ENCODE measurements at regions not wholly inside any gene's neighbourhood (a gene's known extent, or its start where the extent isn't known, plus 50 kb on each side); places are given as distances from the start of the nearest gene placed in this dataset.

DNA sequence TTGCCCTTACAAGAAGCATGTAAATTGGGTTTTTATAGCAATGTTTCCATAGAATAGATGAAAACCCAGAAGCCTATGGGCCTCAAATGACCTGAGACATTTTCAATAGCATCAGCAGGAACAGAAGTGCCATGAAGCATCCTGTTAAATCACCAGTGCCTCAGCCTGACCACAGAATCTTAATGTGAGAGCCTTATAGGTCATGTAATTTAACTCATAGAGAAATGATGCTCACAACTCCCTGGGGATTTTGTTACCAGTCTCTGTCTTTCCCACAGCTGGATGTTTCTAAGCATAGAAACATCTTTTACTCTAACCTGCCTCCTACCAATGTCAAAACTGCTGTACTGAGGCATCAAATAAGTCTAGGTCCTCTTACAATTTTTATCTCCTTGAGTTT is 295.8 kb upstream of the ACVR2A start:
- H3K27me3 ChIP-seq (ENCODE audit: insufficient read depth, low read length): no peaks in the 10 kb centered on the region
- H3K9me3 ChIP-seq (ENCODE audit: low read depth, low read length): no peaks in the 10 kb centered on the region
- no peak overlapping the region for H3K4me3 ChIP-seq (ENCODE audit: low read length)
- H3K4me1 ChIP-seq (ENCODE audit: insufficient read depth, low read length): no peaks in the 10 kb centered on the region

DNA sequence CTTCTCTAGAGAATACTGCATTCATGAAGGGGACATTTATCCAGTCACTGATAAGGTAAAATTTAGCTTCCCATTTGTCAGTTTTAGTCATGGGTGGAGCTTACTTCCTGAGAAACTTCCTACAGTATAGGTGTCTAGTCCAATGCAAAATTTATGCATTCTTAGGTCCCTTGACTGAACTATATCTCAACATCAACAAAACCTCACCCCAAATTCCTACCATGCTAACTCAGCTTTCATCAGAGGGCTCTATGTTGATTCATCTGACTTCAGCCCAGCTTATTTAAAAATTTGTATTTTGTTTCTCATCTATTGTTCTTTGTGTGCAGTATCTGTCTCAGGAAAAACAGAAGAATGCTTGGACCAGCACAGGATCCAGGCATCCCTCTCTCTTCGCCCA is 296.4 kb upstream of the ACVR2A start:
- Histone ChIP-seq H3K27me3 (ENCODE audit: insufficient read depth, low read length) (no peaks in the 10 kb centered on the region), H3K4me1 (ENCODE audit: insufficient read depth, low read length) (no peaks in the 10 kb centered on the region), H3K4me3 (ENCODE audit: low read length) (no peak overlapping the region), H3K9me3 (ENCODE audit: low read depth, low read length) (no peaks in the 10 kb centered on the region)

DNA sequence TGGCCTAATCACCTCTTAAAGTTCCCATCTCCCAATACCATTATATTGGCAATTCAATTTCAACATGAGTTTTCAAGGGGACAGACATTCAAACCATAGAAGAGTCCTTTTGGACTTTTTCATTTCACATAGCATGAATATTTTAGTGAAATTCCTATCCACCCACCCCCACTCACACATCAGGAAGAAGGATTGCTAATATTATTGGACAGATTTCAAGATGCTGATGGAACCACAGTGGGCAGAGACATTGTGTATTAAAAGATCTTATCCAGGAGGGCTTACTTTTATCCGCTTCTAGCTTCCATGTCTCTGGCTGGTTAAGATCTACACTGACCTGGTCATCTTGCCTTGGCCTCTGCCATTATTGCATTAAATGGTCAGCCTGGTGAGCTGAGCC is 297.4 kb upstream of the ACVR2A start:
- H3K4me1 ChIP-seq (ENCODE audit: insufficient read depth, low read length): no peaks in the 10 kb centered on the region
- no peak overlapping the region for H3K4me3 ChIP-seq (ENCODE audit: low read length)
- no peaks in the 10 kb centered on the region for H3K27me3 ChIP-seq (ENCODE audit: insufficient read depth, low read length)
- H3K9me3 ChIP-seq (ENCODE audit: low read depth, low read length): no peaks in the 10 kb centered on the region

DNA sequence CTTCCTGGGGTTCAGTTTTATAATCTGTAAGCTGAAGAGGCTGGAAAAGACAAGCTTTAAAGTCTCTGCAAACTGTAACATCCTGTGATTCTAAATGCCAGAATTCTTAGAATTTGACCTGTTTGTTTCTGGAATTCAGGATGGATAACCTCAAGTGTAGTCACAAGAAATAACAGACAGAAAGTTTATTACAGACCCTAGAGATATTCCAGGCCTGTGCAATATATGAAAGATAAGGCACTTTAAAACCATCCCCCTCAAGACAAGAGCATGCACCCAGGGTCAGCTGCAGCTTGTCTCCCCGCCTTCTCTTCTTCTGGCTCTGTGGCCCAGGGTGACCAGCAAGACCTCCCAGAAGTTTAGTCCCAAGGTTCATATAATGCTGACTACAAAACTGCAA is 298.7 kb upstream of the ACVR2A start:
- no peak overlapping the region for H3K4me3 ChIP-seq (ENCODE audit: low read length)
- H3K27me3 ChIP-seq (ENCODE audit: insufficient read depth, low read length): no peaks in the 10 kb centered on the region
- H3K9me3 ChIP-seq (ENCODE audit: low read depth, low read length): no peaks in the 10 kb centered on the region
- H3K4me1 ChIP-seq (ENCODE audit: insufficient read depth, low read length): no peaks in the 10 kb centered on the region

DNA sequence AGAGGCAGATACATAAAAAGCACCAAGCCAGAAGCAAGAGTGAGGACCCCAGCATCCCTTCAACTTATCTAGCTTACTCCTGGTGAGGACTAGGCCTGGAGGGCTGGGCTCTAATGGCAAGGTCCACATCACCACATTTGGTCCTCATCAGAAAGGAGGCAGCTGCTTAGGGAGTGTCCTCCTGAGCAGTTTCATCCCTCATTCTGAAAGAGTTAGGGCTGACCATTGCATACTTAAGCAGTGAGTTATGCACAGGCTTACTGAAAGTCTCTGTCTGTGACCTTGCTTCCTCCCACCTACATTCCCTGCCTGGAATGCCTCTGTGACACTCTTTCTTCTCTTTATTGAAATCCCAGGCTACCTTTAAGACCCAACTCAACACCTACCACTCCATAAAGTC is 301.8 kb upstream of the ACVR2A start:
- H3K9me3 ChIP-seq (ENCODE audit: low read depth, low read length): no peaks in the 10 kb centered on the region
- H3K27me3 ChIP-seq (ENCODE audit: insufficient read depth, low read length): no peaks in the 10 kb centered on the region
- no peaks in the 10 kb centered on the region for H3K4me1 ChIP-seq (ENCODE audit: insufficient read depth, low read length)
- H3K4me3 ChIP-seq (ENCODE audit: low read length): no peak overlapping the region

DNA sequence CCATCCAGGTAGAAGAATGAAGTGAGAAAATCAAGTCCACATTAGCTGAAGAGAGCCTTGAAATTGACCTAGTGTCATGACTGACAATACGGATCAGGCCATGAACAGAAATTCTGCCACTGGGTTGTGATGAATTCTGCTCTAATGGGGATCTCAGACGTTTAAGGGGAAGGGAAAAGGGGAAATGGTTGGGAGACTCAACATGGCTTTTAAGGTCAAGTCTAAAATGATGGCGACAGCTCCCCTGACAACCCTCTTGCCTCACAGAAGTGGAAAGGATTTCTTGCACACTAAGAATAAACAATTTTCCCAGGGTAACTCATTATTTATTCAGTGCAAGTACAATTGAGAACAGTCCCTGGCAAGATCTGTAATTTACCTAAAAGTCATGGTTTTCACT is 302.5 kb upstream of the ACVR2A start:
- Histone ChIP-seq H3K27me3 (ENCODE audit: insufficient read depth, low read length) (no peaks in the 10 kb centered on the region), H3K9me3 (ENCODE audit: low read depth, low read length) (no peaks in the 10 kb centered on the region), H3K4me3 (ENCODE audit: low read length) (no peak overlapping the region), H3K4me1 (ENCODE audit: insufficient read depth, low read length) (no peaks in the 10 kb centered on the region)

DNA sequence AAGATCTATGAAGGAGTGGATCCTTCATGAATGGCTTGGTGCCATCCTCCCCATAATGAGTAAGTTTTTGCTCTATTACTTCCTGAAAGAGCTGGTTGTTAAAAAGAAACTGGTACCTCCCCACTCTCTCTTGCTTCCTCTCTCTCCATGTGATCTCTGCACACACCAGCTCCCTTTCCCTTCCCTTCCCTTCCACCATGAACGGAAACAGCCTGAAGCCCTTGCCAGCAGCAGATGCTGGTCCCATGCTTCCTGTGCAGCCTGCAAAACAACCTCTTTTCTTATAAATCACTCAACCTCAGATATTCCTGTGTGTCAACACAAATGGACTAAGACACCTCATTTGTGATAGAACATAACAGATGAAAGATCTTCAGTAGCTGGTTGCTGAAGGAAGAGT is 303.5 kb upstream of the ACVR2A start:
- H3K4me1 ChIP-seq (ENCODE audit: insufficient read depth, low read length): no peaks in the 10 kb centered on the region

DNA sequence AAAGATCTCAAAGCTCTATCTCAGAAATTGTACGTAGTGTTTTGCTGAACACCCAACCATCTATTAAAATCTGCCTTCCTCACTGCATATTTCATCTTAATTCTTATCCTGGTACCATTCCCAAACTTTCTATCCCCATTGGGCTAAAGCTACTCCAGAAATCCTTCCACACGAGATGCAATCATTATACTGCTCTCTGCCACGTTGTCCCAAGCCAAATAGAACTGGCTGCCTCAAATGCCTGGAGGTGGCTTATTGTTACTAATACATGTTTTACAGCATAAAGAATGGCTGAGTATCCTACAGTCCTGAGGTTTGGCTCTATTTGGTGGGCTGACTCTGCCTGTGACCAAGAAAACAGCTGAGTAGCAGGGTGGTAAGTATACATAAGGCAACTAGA is 306.0 kb upstream of the ACVR2A start:
- H3K9me3 ChIP-seq (ENCODE audit: low read depth, low read length): no peaks in the 10 kb centered on the region
- no peak overlapping the region for H3K4me3 ChIP-seq (ENCODE audit: low read length)
- H3K4me1 ChIP-seq (ENCODE audit: insufficient read depth, low read length): no peaks in the 10 kb centered on the region
- no peaks in the 10 kb centered on the region for H3K27me3 ChIP-seq (ENCODE audit: insufficient read depth, low read length)

More for the DNA sequence above, 303.5 kb upstream of the ACVR2A start:
- Histone ChIP-seq H3K4me3 (ENCODE audit: low read length) (no peak overlapping the region), H3K27me3 (ENCODE audit: insufficient read depth, low read length) (no peaks in the 10 kb centered on the region), H3K9me3 (ENCODE audit: low read depth, low read length) (no peaks in the 10 kb centered on the region)

DNA sequence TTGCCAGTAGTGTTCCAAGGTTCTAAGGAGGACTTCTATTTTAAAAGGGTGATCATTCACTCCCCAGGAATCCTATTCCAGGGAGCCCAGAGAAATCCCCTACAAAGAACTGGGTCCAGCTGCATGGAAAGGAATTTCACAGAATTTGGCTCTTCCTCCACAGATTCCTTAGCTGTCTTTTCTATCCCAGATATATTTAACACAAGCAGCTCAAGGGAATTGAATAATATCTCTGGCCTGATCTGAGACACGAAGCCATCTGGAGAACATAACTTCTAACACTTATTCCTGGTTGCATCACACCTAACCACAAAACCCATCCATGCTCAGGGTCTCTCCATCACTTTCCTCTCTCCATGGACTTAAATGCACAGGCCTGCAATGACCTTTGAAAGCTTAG is 306.7 kb upstream of the ACVR2A start:
- H3K4me1 ChIP-seq (ENCODE audit: insufficient read depth, low read length): no peaks in the 10 kb centered on the region
- H3K9me3 ChIP-seq (ENCODE audit: low read depth, low read length): no peaks in the 10 kb centered on the region
- H3K27me3 ChIP-seq (ENCODE audit: insufficient read depth, low read length): no peaks in the 10 kb centered on the region
- H3K4me3 ChIP-seq (ENCODE audit: low read length): no peak overlapping the region

DNA sequence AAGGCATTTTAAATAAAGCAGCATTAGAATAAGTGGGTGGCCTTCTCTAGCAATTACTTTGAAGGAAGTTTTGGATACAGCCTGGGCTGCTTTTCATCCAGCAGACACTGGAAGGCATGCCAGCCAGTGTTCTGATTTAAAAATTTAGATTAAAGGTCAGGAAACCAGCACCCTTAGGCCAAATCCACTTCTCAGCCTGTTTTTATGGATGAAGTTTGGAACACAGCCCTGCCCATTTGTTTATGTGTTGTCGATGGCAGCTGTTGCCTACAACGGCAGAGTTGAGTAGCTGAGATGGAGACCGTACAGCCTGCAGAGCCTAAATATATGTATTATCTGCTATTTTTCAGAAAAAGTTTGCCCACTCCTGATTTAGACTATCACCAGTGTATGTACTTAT is 313.6 kb upstream of the ACVR2A start:
- no peaks in the 10 kb centered on the region for H3K27me3 ChIP-seq (ENCODE audit: insufficient read depth, low read length)
- H3K4me1 ChIP-seq (ENCODE audit: insufficient read depth, low read length): no peaks in the 10 kb centered on the region
- no peaks in the 10 kb centered on the region for H3K9me3 ChIP-seq (ENCODE audit: low read depth, low read length)
- H3K4me3 ChIP-seq (ENCODE audit: low read length): no peak overlapping the region

DNA sequence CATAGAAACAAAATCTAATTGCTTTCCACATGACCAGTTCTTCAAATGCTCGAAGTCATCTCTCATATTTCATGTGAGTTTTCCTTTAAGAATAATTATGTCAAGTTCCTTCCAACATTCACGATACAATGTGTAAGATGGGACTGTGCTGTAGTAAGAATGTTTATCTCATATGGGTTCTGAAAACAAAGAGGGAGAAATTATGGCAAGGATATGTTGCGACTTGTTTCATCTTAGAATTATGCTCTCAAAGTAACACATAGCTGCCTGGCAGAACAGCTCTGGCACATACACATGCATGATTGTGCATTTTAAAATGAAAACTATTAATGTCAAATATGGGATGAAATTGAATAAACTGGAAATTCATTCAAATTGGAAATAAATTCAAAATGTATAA is 314.8 kb upstream of the ACVR2A start:
- H3K27me3 ChIP-seq (ENCODE audit: insufficient read depth, low read length): no peaks in the 10 kb centered on the region
- no peaks in the 10 kb centered on the region for H3K4me1 ChIP-seq (ENCODE audit: insufficient read depth, low read length)
- H3K9me3 ChIP-seq (ENCODE audit: low read depth, low read length): no peaks in the 10 kb centered on the region
- no peak overlapping the region for H3K4me3 ChIP-seq (ENCODE audit: low read length)

DNA sequence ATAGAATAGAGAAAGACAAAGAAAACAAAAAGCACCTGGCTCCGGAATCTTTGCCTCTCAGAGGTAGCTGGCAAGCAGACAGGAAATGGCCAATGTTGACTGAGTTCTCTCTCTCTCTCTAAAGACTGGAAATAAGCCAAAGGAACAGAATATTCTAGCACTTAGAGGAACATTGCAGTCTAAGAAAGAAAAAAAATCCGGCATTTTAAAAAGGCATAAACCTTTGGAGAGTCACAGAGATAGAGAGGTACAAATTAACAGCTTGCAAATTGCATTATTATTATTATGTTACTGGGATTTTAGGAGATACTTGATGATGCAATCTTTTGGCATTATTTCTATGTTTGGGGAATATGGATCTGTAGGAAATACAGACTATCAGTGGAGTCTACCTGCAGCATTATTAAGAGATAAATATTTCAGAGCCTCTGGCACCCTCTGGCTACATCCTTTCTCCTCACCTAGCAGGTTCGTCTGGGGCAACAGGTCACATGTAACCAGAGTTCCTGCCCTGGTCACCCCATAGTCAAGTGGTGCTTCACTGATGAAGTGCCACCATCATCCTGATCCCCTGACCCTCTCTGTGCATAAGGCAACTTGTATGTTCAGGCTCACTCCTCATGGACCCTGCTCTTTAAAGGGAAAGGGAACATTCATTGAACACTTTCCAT is 318.9 kb upstream of the ACVR2A start:
- no peak overlapping the region for H3K4me3 ChIP-seq (ENCODE audit: low read length)
- H3K4me1 ChIP-seq (ENCODE audit: insufficient read depth, low read length): no peaks in the 10 kb centered on the region

DNA sequence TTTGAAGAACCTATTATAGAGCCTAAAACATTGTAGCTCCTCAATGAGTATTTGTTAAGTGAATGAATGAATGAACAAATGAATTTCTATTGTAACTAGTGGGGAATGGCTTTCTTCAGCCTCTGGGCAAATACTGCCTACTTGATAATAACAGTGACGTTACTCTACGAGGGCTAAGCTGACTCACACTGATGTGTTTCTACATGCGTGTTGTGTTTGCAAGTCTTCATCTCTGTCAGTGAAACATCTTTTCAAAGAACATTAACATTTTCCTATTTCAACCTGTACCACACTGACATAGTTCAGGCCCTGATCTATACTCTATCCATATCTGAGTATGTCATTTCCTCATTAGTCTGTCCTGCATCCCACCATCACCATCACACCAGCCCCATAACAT is 319.9 kb upstream of the ACVR2A start:
- Histone ChIP-seq H3K27me3 (ENCODE audit: insufficient read depth, low read length) (no peaks in the 10 kb centered on the region), H3K9me3 (ENCODE audit: low read depth, low read length) (no peaks in the 10 kb centered on the region), H3K4me3 (ENCODE audit: low read length) (no peak overlapping the region), H3K4me1 (ENCODE audit: insufficient read depth, low read length) (no peaks in the 10 kb centered on the region)

More for the DNA sequence above, 318.9 kb upstream of the ACVR2A start:
- no peaks in the 10 kb centered on the region for H3K27me3 ChIP-seq (ENCODE audit: insufficient read depth, low read length)
- H3K9me3 ChIP-seq (ENCODE audit: low read depth, low read length): no peaks in the 10 kb centered on the region

DNA sequence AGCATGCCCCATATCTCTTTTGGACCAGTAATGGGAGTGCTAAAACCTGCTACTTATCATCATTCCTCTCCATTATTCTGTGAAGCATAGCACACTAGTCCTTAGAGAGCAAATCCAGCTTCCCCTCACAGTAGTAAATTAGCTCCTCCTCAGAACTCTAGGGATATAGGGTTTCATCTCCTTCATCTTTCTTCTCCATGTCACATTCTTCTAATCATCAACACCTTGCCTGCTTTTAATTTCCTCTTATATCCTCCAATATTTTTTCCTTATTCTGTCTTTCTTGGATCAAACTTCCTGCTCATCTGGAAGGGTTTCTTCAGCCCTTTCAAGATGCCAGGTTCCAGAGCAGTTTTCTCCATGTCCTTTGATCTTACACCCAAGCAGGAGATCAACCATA is 321.4 kb upstream of the ACVR2A start:
- no peaks in the 10 kb centered on the region for H3K4me1 ChIP-seq (ENCODE audit: insufficient read depth, low read length)
- H3K27me3 ChIP-seq (ENCODE audit: insufficient read depth, low read length): no peaks in the 10 kb centered on the region
- H3K9me3 ChIP-seq (ENCODE audit: low read depth, low read length): no peaks in the 10 kb centered on the region
- H3K4me3 ChIP-seq (ENCODE audit: low read length): no peak overlapping the region

DNA sequence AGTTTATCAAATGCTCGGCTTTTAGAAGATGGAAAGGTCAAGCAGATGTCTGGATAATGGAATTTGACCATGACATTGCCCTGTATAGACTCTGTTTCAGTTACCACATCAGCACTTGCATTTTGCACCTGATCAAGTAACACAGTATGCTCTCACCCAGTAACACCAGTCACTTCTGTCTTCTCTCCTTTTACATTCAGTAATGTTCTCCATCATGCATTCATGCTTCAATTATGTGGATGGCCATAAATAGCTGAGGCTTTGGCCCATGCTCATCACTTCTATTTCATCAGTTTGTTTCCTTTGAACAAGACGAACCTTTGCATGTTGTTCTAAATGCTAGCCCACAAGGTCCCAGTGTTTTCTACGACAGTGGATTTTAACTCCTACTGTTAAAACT is 322.9 kb upstream of the ACVR2A start:
- Histone ChIP-seq H3K27me3 (ENCODE audit: insufficient read depth, low read length) (no peaks in the 10 kb centered on the region), H3K9me3 (ENCODE audit: low read depth, low read length) (no peaks in the 10 kb centered on the region), H3K4me1 (ENCODE audit: insufficient read depth, low read length) (no peaks in the 10 kb centered on the region), H3K4me3 (ENCODE audit: low read length) (no peak overlapping the region)

DNA sequence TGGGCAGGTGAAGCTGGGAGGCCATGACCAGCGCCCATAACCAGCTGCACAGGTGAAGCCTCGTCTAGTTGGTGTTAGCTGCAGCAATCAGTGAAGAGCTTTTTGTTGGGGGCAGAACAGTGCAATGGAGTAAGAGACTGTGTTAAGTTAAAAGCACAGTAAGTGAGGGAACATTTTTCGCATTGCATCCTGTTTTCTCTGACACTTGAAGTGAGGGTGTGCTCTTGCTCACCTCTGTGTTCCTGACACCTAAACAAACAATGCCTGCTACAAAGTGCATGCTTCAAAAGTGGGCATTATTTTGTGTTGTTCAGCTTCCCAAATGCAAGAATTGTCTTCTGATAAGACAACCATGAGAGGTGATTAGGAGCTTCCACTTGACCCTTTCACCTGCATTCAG is 324.0 kb upstream of the ACVR2A start:
- no peaks in the 10 kb centered on the region for H3K4me1 ChIP-seq (ENCODE audit: insufficient read depth, low read length)
- H3K27me3 ChIP-seq (ENCODE audit: insufficient read depth, low read length): no peaks in the 10 kb centered on the region
- H3K9me3 ChIP-seq (ENCODE audit: low read depth, low read length): no peaks in the 10 kb centered on the region
- H3K4me3 ChIP-seq (ENCODE audit: low read length): no peak overlapping the region

Measured in mononuclear cell (primary cell).